MCF 10A (cell line): ENCODE measurements at regions not wholly inside any gene's neighbourhood (a gene's known extent, or its start where the extent isn't known, plus 50 kb on each side); places are given as distances from the start of the nearest gene placed in this dataset.
A peak's percentile ranks its signal among the peaks of the same experiment; 100 is the strongest.

Experiments used
- BruUV-seq: library from RNA; stranded (reverse); fragments of 400-500 nt; replicated peaks from 2 replicates; lab custom pipeline; 2021; lab: Mats Ljungman, UMichigan
- CTCF ChIA-PET: fragments of 300-600 bp; sonication (Branson Sonifier 250); formaldehyde crosslinking; extraction: SDS; loops from one replicate; lab custom pipeline; 2021; ENCODE audit warnings: antibody characterized with exemption, inconsistent platforms; lab: Yijun Ruan, JAX
- POLR2A ChIA-PET: fragments of 300-600, 350-650 bp; sonication (Branson Sonifier 250); formaldehyde crosslinking; extraction: SDS; loops from one replicate; lab custom pipeline; 2020; ENCODE audit warnings: antibody characterized with exemption, inconsistent platforms; lab: Yijun Ruan, JAX
- DNase-seq: peaks from one replicate; pipeline ENCODE4 v3.0.0-alpha.2; 2018; ENCODE audit not compliant: unreplicated experiment
- H3K27ac Mint-ChIP-seq: one replicate; pipeline ENCODE4 v1.8.0; 2022; ENCODE audit warnings: mild to moderate bottlenecking, low read depth, mixed read lengths; ENCODE audit not compliant: unreplicated experiment
- H3K27me3 Mint-ChIP-seq: one replicate; pipeline ENCODE4 v1.8.0; 2022; ENCODE audit warnings: mixed read lengths; ENCODE audit not compliant: insufficient read depth, unreplicated experiment
- H3K36me3 Mint-ChIP-seq: one replicate; pipeline ENCODE4 v1.8.0; 2022; ENCODE audit warnings: mild to moderate bottlenecking, moderate library complexity, mixed read lengths; ENCODE audit not compliant: insufficient read depth, unreplicated experiment
- H3K4me1 Mint-ChIP-seq: one replicate; pipeline ENCODE4 v1.8.0; 2022; ENCODE audit warnings: mixed read lengths; ENCODE audit not compliant: insufficient read depth, unreplicated experiment
- H3K4me3 Mint-ChIP-seq: one replicate; pipeline ENCODE4 v1.8.0; 2022; ENCODE audit warnings: mild to moderate bottlenecking, moderate library complexity, mixed read lengths; ENCODE audit not compliant: unreplicated experiment
- H3K9me3 Mint-ChIP-seq: one replicate; pipeline ENCODE4 v1.8.0; 2022; ENCODE audit warnings: mixed read lengths; ENCODE audit not compliant: unreplicated experiment
- CTCF ChIP-seq: fragments of 200-600 bp; IDR thresholded peaks from one replicate; pipeline ENCODE4 v1.8.0; 2022; ENCODE audit warnings: antibody characterized with exemption, mild to moderate bottlenecking; ENCODE audit not compliant: unreplicated experiment
- intact Hi-C: fragments of 100-400 bp; cut with micrococcal nuclease; formaldehyde crosslinking; loops from 2 replicates; pipeline ENCODE4 v1.14.1; 2022

GRCh38 chr1:91148641-91149069 lies 126.8 kb upstream of the ZNF644 start:
- H3K4me3 Mint-ChIP-seq, result no peak overlapping the region
- POLR2A ChIA-PET, result no interaction called here
- H3K9me3 Mint-ChIP-seq, result no peaks in the 10 kb centered on the region
- DNase-seq, result peak; percentile 17
- no peaks in the 10 kb centered on the region for H3K4me1 Mint-ChIP-seq
- CTCF ChIA-PET, result interaction anchor here (0.8 to 1.7 kb wide), 3 partner anchors 17 to 1125 kb away, joined by 3 to 17 read pairs (median 5); no protein-coding TSS in a partner anchor
- BruUV-seq, result no TSS peak
- no peak for TF ChIP-seq CTCF
- intact Hi-C loops, result no loop called here
- H3K27me3 Mint-ChIP-seq, result peaks cover 8% of the 10 kb centered on the region
- no peak overlapping the region for H3K27ac Mint-ChIP-seq
- no peaks in the 10 kb centered on the region for H3K36me3 Mint-ChIP-seq

- CTCF ChIA-PET, result interaction anchor here (0.6 to 4.3 kb wide), 2 partner anchors 24 to 1027 kb away, joined by 3 to 15 read pairs; no protein-coding TSS in a partner anchor
- peaks cover 9% of the 10 kb centered on the region for H3K27me3 Mint-ChIP-seq
- no peaks in the 10 kb centered on the region for H3K36me3 Mint-ChIP-seq
- H3K4me3 Mint-ChIP-seq, result no peak overlapping the region
- no peak for DNase-seq
- BruUV-seq, result no TSS peak
- TF ChIP-seq CTCF, result no peak
- H3K4me1 Mint-ChIP-seq, result no peaks in the 10 kb centered on the region
- intact Hi-C loops, result no loop called here
- H3K9me3 Mint-ChIP-seq, result no peaks in the 10 kb centered on the region
- POLR2A ChIA-PET, result interaction anchor here (0.7 to 1.0 kb wide), 2 partner anchors 21 to 1060 kb away, joined by 3 read pairs; no protein-coding TSS in a partner anchor
- H3K27ac Mint-ChIP-seq, result no peak overlapping the region
Measured at GRCh38 chr1:91141858-91142257, 120.0 kb upstream of the ZNF644 start.

GRCh38 chr1:91138959-91139358 lies 117.1 kb upstream of the ZNF644 start:
- no peak for DNase-seq
- POLR2A ChIA-PET, result no interaction called here
- H3K27ac Mint-ChIP-seq, result no peak overlapping the region
- peaks cover 7% of the 10 kb centered on the region for H3K27me3 Mint-ChIP-seq
- no peaks in the 10 kb centered on the region for H3K4me1 Mint-ChIP-seq
- no TSS peak for BruUV-seq
- intact Hi-C loops, result no loop called here
- no peak for TF ChIP-seq CTCF
- H3K36me3 Mint-ChIP-seq, result no peaks in the 10 kb centered on the region
- no peaks in the 10 kb centered on the region for H3K9me3 Mint-ChIP-seq
- CTCF ChIA-PET, result no interaction called here
- no peak overlapping the region for H3K4me3 Mint-ChIP-seq

- no peaks in the 10 kb centered on the region for H3K36me3 Mint-ChIP-seq
- DNase-seq, result no peak
- TF ChIP-seq CTCF, result no peak
- peaks cover 20% of the 10 kb centered on the region for H3K27me3 Mint-ChIP-seq
- no peak overlapping the region for H3K27ac Mint-ChIP-seq
- no peaks in the 10 kb centered on the region for H3K9me3 Mint-ChIP-seq
- CTCF ChIA-PET, result interaction anchor here (0.5 to 1.2 kb wide), 4 partner anchors 18 to 146 kb away, joined by 3 to 5 read pairs (median 3); no protein-coding TSS in a partner anchor
- intact Hi-C loops, result no loop called here
- BruUV-seq, result no TSS peak
- H3K4me1 Mint-ChIP-seq, result no peaks in the 10 kb centered on the region
- POLR2A ChIA-PET, result interaction anchor here (1.2 kb wide), 1 partner anchor 116 kb away, joined by 3 read pairs; no protein-coding TSS in a partner anchor
- H3K4me3 Mint-ChIP-seq, result no peak overlapping the region
Measured at GRCh38 chr1:91137173-91137852, 115.5 kb upstream of the ZNF644 start.
